IMR-90 (cell line): ENCODE measurements at regions not wholly inside any gene's neighbourhood (a gene's known extent, or its start where the extent isn't known, plus 50 kb on each side); places are given as distances from the start of the nearest gene placed in this dataset.

Experiments
- ATAC-seq: fragments of 200-7000 bp; cut with Tn5 transposase; 2 replicates; pipeline ENCODE4 v1.9.1; 2020; ENCODE audit warnings: low read depth, mild to moderate bottlenecking, moderate library complexity
- BruUV-seq: library from RNA; stranded (reverse); fragments of 400-500 nt; replicated peaks from 2 replicates; lab custom pipeline; 2021; lab: Mats Ljungman, UMichigan
- CTCF ChIA-PET: fragments of 300-600 bp; formaldehyde crosslinking; extraction: SDS; loops from one replicate; lab custom pipeline; 2021; ENCODE audit warnings: antibody characterized with exemption; lab: Yijun Ruan, JAX
- POLR2A ChIA-PET: fragments of 300-600 bp; sonication (Branson Sonifier 250); formaldehyde crosslinking; loops from one replicate; lab custom pipeline; 2022; ENCODE audit warnings: antibody characterized with exemption; ENCODE audit not compliant: unreplicated experiment; lab: Charles Lee
- DNase-seq: peaks from one replicate; pipeline ENCODE4 v3.0.0; 2013
- H2AFZ ChIP-seq: replicated peaks from 2 replicates; pipeline ENCODE3; 2013; ENCODE audit warnings: low read length, mild to moderate bottlenecking; ENCODE audit not compliant: poor library complexity
- H2AK5ac ChIP-seq: 2 replicates; pipeline ENCODE4 v1.6.1; 2013; ENCODE audit warnings: low read depth, low read length, inconsistent platforms
- H2AK9ac ChIP-seq: replicated peaks from 2 replicates; pipeline ENCODE3; 2013; ENCODE audit warnings: mild to moderate bottlenecking, low read depth, low read length, moderate library complexity; ENCODE audit not compliant: poor library complexity
- H2BK120ac ChIP-seq: 2 replicates; pipeline ENCODE4 v1.6.1; 2013; ENCODE audit warnings: low read depth, low read length, inconsistent platforms
- H2BK15ac ChIP-seq: 3 replicates; pipeline ENCODE4 v1.6.1; 2013; ENCODE audit warnings: low read depth, low read length, inconsistent platforms
- H2BK20ac ChIP-seq: 2 replicates; pipeline ENCODE4 v1.6.1; 2013; ENCODE audit warnings: low read depth, mild to moderate bottlenecking, inconsistent platforms, low read length, moderate library complexity
- H2BK5ac ChIP-seq: 2 replicates; pipeline ENCODE4 v1.6.1; 2013; ENCODE audit warnings: mild to moderate bottlenecking, low read depth, low read length, inconsistent platforms; ENCODE audit not compliant: poor library complexity, severe bottlenecking
- H3K14ac ChIP-seq: replicated peaks from 2 replicates; pipeline ENCODE4 v1.6.1; 2013; ENCODE audit warnings: low read depth, low read length, inconsistent platforms
- H3K18ac ChIP-seq: 2 replicates; pipeline ENCODE4 v1.6.1; 2013; ENCODE audit warnings: low read depth, low read length, control low read depth
- H3K23ac ChIP-seq: 2 replicates; pipeline ENCODE4 v1.6.1; 2013; ENCODE audit warnings: low read depth, low read length, inconsistent platforms
- H3K27ac ChIP-seq: 2 replicates; pipeline ENCODE4 v1.5.1; 2013; ENCODE audit warnings: mild to moderate bottlenecking, control low read depth, low read length; ENCODE audit not compliant: insufficient read depth
- H3K27me3 ChIP-seq: 2 replicates; pipeline ENCODE4 v1.6.1; 2013; ENCODE audit warnings: low read length; ENCODE audit not compliant: control insufficient read depth, insufficient read depth
- H3K36me3 ChIP-seq: 2 replicates; pipeline ENCODE4 v1.6.1; 2013; ENCODE audit warnings: low read length, mixed read lengths; ENCODE audit not compliant: control insufficient read depth, insufficient read depth
- H3K4ac ChIP-seq: 2 replicates; pipeline ENCODE4 v1.6.1; 2013; ENCODE audit warnings: low read depth, low read length, inconsistent platforms
- H3K4me1 ChIP-seq: 2 replicates; pipeline ENCODE4 v1.6.1; 2013; ENCODE audit warnings: low read length, mixed read lengths; ENCODE audit not compliant: control insufficient read depth, insufficient read depth
- H3K4me2 ChIP-seq: 2 replicates; pipeline ENCODE4 v1.6.1; 2013; ENCODE audit warnings: low read depth, mild to moderate bottlenecking, control low read depth, low read length, moderate library complexity
- H3K4me3 ChIP-seq: 2 replicates; pipeline ENCODE4 v1.5.1; 2013; ENCODE audit warnings: low read depth, mild to moderate bottlenecking, control low read depth, low read length, moderate library complexity; ENCODE audit not compliant: insufficient read depth
- H3K56ac ChIP-seq: 2 replicates; pipeline ENCODE4 v1.6.1; 2013; ENCODE audit warnings: low read length, inconsistent platforms; ENCODE audit not compliant: insufficient read depth; ENCODE audit errors: extremely low read depth
- H3K79me1 ChIP-seq, 2 experiments: 2 replicates each; pipeline ENCODE4 v1.6.1; 2013; ENCODE audit warnings: low read length in 2 of 2, inconsistent platforms in 1 of 2, low read depth in 1 of 2
- H3K9ac ChIP-seq: 2 replicates; pipeline ENCODE4 v1.6.1; 2013; ENCODE audit warnings: low read depth, low read length, control low read depth
- H3K9me1 ChIP-seq: 2 replicates; pipeline ENCODE4 v1.6.1; 2013; ENCODE audit warnings: low read length, inconsistent platforms; ENCODE audit not compliant: insufficient read depth
- H3K9me3 ChIP-seq: 2 replicates; pipeline ENCODE4 v1.6.1; 2013; ENCODE audit warnings: low read length; ENCODE audit not compliant: control insufficient read depth, insufficient read depth
- H4K20me1 ChIP-seq: 2 replicates; pipeline ENCODE4 v1.6.1; 2013; ENCODE audit warnings: low read length, inconsistent platforms; ENCODE audit not compliant: insufficient read depth
- H4K5ac ChIP-seq: 2 replicates; pipeline ENCODE4 v1.6.1; 2013; ENCODE audit warnings: mild to moderate bottlenecking, low read depth, low read length, control low read depth
- H4K8ac ChIP-seq, 2 experiments: 2 replicates each; pipeline ENCODE4 v1.6.1; 2013; ENCODE audit warnings: low read depth in 2 of 2, low read length in 2 of 2, control low read depth in 1 of 2, inconsistent platforms in 1 of 2
- H4K91ac ChIP-seq: 2 replicates; pipeline ENCODE4 v1.6.1; 2013; ENCODE audit warnings: low read depth, low read length, inconsistent platforms; ENCODE audit not compliant: insufficient read depth
- BHLHE40 ChIP-seq: fragments of 150-350 bp; IDR thresholded peaks from 2 replicates; pipeline ENCODE4 v1.6.1; 2016; ENCODE audit warnings: mild to moderate bottlenecking, low read depth, low read length
- CEBPB ChIP-seq: IDR thresholded peaks from 2 replicates; pipeline ENCODE4 v1.6.1; 2012; ENCODE audit warnings: low read depth, low read length, improper control_type of control experiment
- CHD1 ChIP-seq: IDR thresholded peaks from 2 replicates; pipeline ENCODE4 v1.6.1; 2012; ENCODE audit warnings: low read depth, low read length, improper control_type of control experiment
- CTCF ChIP-seq: conservative IDR thresholded peaks from 2 replicates; pipeline ENCODE4 v1.5.1; 2012; ENCODE audit warnings: mild to moderate bottlenecking, low read depth, low read length, improper control_type of control experiment
- ELK1 ChIP-seq: fragments of 150-350 bp; IDR thresholded peaks from 2 replicates; pipeline ENCODE4 v1.6.1; 2016; ENCODE audit warnings: low read depth, mild to moderate bottlenecking, low read length, moderate library complexity, borderline replicate concordance
- FOS ChIP-seq: fragments of 150-350 bp; IDR thresholded peaks from 2 replicates; pipeline ENCODE4 v1.6.1; 2016; ENCODE audit warnings: low read depth, low read length
- MAFK ChIP-seq: IDR thresholded peaks from 2 replicates; pipeline ENCODE4 v1.6.1; 2012; ENCODE audit warnings: low read depth, low read length, improper control_type of control experiment
- MAZ ChIP-seq: IDR thresholded peaks from 2 replicates; pipeline ENCODE4 v1.6.1; 2012; ENCODE audit warnings: low read depth, mild to moderate bottlenecking, low read length, improper control_type of control experiment, moderate library complexity, borderline replicate concordance
- MXI1 ChIP-seq: IDR thresholded peaks from 2 replicates; pipeline ENCODE4 v1.6.1; 2012; ENCODE audit warnings: low read depth, mild to moderate bottlenecking, low read length, moderate library complexity, borderline replicate concordance
- NFE2L2 ChIP-seq: fragments of 150-350 bp; IDR thresholded peaks from 2 replicates; pipeline ENCODE4 v1.6.1; 2016; ENCODE audit warnings: low read depth, mild to moderate bottlenecking, low read length
- POLR2A ChIP-seq: IDR thresholded peaks from 2 replicates; pipeline ENCODE4 v1.6.1; 2012; ENCODE audit warnings: mild to moderate bottlenecking, low read depth, low read length
- RAD21 ChIP-seq: IDR thresholded peaks from 2 replicates; pipeline ENCODE4 v1.6.1; 2012; ENCODE audit warnings: low read length, improper control_type of control experiment
- RCOR1 ChIP-seq: IDR thresholded peaks from 2 replicates; pipeline ENCODE4 v1.6.1; 2012; ENCODE audit warnings: mild to moderate bottlenecking, low read length, improper control_type of control experiment; ENCODE audit not compliant: insufficient replicate concordance
- RFX5 ChIP-seq: IDR thresholded peaks from 2 replicates; pipeline ENCODE4 v1.8.0; 2012; ENCODE audit warnings: low read depth, mild to moderate bottlenecking, low read length, moderate library complexity
- SMC3 ChIP-seq: fragments of 150-350 bp; IDR thresholded peaks from 2 replicates; pipeline ENCODE4 v1.6.1; 2016; ENCODE audit warnings: low read depth, mild to moderate bottlenecking, antibody characterized with exemption, low read length, moderate library complexity
- WGBS, 2 experiments: methylation state at CpG; one replicate each; pipeline versions ENCODE4 v1.1.5 to v1.1.7; 2013; ENCODE audit warnings: missing lambda C conversion rate in 2 of 2; ENCODE audit not compliant: insufficient read length in 1 of 2; ENCODE audit errors: extremely low coverage in 2 of 2; 5-methylcytosine and 5-hydroxymethylcytosine counted together
- dilution Hi-C: fragments of 300-500 bp; cut with HindIII; formaldehyde crosslinking; loops from one replicate; pipeline ENCODE4 v1.14.3; 2018; ENCODE audit warnings: low sequenced_read_pairs; ENCODE audit not compliant: unreplicated experiment
- in situ Hi-C: fragments of 300-500 bp; cut with MboI; formaldehyde crosslinking; loops from 3 replicates; pipeline ENCODE4 v1.14.3; 2019; ENCODE audit warnings: low sequenced_read_pairs, inconsistent platforms, mixed read lengths
- intact Hi-C: fragments of 100-400 bp; cut with micrococcal nuclease; formaldehyde crosslinking; loops from 2 replicates; pipeline ENCODE4 v1.10.0; 2022
- TF ChIP-seq, protein P1 (sequence below): fragments of 150-350 bp; IDR thresholded peaks from 2 replicates; pipeline ENCODE4 v1.6.1; 2017; ENCODE audit warnings: mild to moderate bottlenecking, antibody characterized with exemption, low read length, low read depth

- no peaks in the 10 kb centered on the region for H4K20me1 ChIP-seq
- no peak overlapping the region for H3K4me3 ChIP-seq
- H2AK5ac ChIP-seq = no peak overlapping the region
- H3K27ac ChIP-seq = no peak overlapping the region
- H3K4me2 ChIP-seq = peak overlapping the region; percentile 83; the same call in 1 of the 2 replicates
- H2BK120ac ChIP-seq = no peak overlapping the region
- ChIA-PET CTCF (no interaction called here), POLR2A (no interaction called here)
- H3K9me3 ChIP-seq = peaks cover 5% of the 10 kb centered on the region
- peaks cover 5% of the 10 kb centered on the region for H3K27me3 ChIP-seq
- H4K8ac ChIP-seq = no peak overlapping the region
- BruUV-seq = no TSS peak
- H2BK15ac ChIP-seq = no peak overlapping the region
- H3K9ac ChIP-seq = no peak overlapping the region
- no peak overlapping the region for H2AK9ac ChIP-seq
- no peak overlapping the region for H3K56ac ChIP-seq
- TF ChIP-seq FOS (no peak), CHD1 (no peak), RAD21 (no peak), MAZ (no peak), MAFK (no peak), POLR2A (no peak), SMC3 (no peak), NFE2L2 (no peak), RCOR1 (no peak), BHLHE40 (no peak), RFX5 (no peak), MXI1 (no peak), ELK1 (no peak), CEBPB (no peak), CTCF (no peak)
- TF ChIP-seq, protein P1, sequence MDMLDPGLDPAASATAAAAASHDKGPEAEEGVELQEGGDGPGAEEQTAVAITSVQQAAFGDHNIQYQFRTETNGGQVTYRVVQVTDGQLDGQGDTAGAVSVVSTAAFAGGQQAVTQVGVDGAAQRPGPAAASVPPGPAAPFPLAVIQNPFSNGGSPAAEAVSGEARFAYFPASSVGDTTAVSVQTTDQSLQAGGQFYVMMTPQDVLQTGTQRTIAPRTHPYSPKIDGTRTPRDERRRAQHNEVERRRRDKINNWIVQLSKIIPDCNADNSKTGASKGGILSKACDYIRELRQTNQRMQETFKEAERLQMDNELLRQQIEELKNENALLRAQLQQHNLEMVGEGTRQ = no peak
- no peak overlapping the region for H3K14ac ChIP-seq
- H3K4me1 ChIP-seq = no peaks in the 10 kb centered on the region; the same call in 1 of the 2 replicates
- DNase-seq = peak; percentile 56
- peak overlapping the region; percentile 29; the same call in 1 of the 2 replicates for H3K18ac ChIP-seq
- no peak overlapping the region for H4K91ac ChIP-seq
- H4K5ac ChIP-seq = no peak overlapping the region
- in situ Hi-C loops (no loop called here), intact Hi-C loops (no loop called here), dilution Hi-C loops (no loop called here)
- no peaks in the 10 kb centered on the region for H3K79me1 ChIP-seq
- no peaks in the 10 kb centered on the region for H3K9me1 ChIP-seq
- H2BK20ac ChIP-seq = no peak overlapping the region
- ATAC-seq = peak; percentile 42
- no peak overlapping the region; the same call in 1 of the 2 replicates for H3K23ac ChIP-seq
- no peak overlapping the region for H2BK5ac ChIP-seq
- H3K36me3 ChIP-seq = no peaks in the 10 kb centered on the region
- no peak overlapping the region for H3K4ac ChIP-seq
- no peak overlapping the region for H2AFZ ChIP-seq
- WGBS, 2 experiments = no CpG with 5 or more reads among the region's 2 CpGs
Observed at GRCh38 chr4:147050356-147050765, 104.7 kb upstream of the TTC29 start.
